Testis (tissue), 2 donors: ENCODE measurements at regions not wholly inside any gene's neighbourhood (a gene's known extent, or its start where the extent isn't known, plus 50 kb on each side); places are given as distances from the start of the nearest gene placed in this dataset.
A peak's percentile ranks its signal among the peaks of the same experiment; 100 is the strongest.
"Not testable (repeated sequence)": the region's sequence is repeated elsewhere in the genome, so short reads cannot be mapped to it uniquely, and the experiment has no call there.

Experiments
- DNase-seq: peaks from one replicate; pipeline ENCODE4 v3.0.0-alpha.2; 2019
- H3K27ac ChIP-seq, 2 donors: fragments of 200-600 bp; sonication (generic); one replicate each; pipeline ENCODE4 v1.5.1; 2019
- H3K27me3 ChIP-seq: fragments of 200-600 bp; sonication (generic); one replicate; pipeline ENCODE4 v1.5.1; 2019
- H3K36me3 ChIP-seq: fragments of 200-600 bp; sonication (generic); one replicate; pipeline ENCODE4 v1.5.1; 2017; ENCODE audit warnings: low read depth; ENCODE audit errors: missing control alignments
- H3K4me1 ChIP-seq: fragments of 200-600 bp; sonication (generic); one replicate; pipeline ENCODE4 v1.5.1; 2019
- H3K4me3 ChIP-seq, 2 donors: fragments of 200-600 bp; sonication (generic); one replicate each; pipeline ENCODE4 v1.5.1; 2017 to 2019
- H3K9me3 ChIP-seq: fragments of 200-600 bp; sonication (generic); one replicate; pipeline ENCODE4 v1.5.1; 2017
- POLR2A ChIP-seq: fragments of 450-650 bp; IDR thresholded peaks from one replicate; pipeline ENCODE4 v1.6.1; 2017; ENCODE audit warnings: antibody characterized with exemption, mild to moderate bottlenecking, moderate library complexity
- WGBS, 2 donors: methylation state at CpG; one replicate each; pipeline ENCODE4 v1.1.5; 2018; 5-methylcytosine and 5-hydroxymethylcytosine counted together
- intact Hi-C: fragments of 100-400 bp; cut with DNase I; formaldehyde crosslinking; loops from one replicate; pipeline ENCODE4 v1.15.1; 2023; ENCODE audit warnings: low total_unique reads
- TF ChIP-seq, protein P1 (sequence below), 3 experiments: fragments of 450-650 bp in 2 of 3; fragments of 200-600 bp in 1 of 3; sonication (generic) in 1 of 3; IDR thresholded peaks; one replicate each; pipeline ENCODE4 v1.5.1; 2016 to 2019; ENCODE audit warnings: antibody characterized with exemption in 3 of 3, mild to moderate bottlenecking in 2 of 3, moderate library complexity in 1 of 3

DNA sequence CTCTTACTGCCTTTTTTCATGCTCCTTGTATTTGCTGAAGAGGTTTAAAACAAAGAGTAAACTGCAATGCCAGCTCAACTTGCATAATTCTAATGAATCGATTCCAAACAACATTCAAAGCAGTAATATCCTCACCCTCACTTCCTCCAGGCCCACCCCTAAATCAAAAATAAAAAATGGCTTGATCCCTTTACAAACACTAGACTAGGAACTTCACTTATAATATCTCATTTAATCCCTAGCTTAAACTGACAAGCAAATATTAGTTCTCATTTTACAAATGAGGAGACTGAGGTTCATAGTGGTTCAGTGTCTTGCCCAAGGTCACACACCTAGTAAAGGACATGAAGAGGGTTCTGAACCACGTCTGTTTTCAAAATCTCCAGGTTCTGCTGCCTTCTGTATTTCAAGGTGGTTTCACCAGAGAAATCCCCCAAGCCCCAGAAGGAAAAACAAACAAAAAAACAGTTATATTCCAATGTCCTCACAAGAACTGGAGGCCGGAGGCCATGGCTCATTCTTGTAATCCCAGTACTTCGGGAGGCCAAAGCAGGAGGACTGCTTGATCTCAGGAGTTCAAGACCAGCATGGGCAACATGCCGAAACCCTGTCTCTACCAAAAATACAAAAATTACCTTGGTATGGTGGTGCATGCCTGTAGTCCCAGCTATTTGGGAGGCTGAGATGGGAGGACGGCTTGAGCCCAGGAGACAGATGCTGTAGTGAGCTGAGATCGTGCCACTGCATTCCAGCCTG lies 80.3 kb upstream of the GRIN2A start:
- H3K9me3 ChIP-seq: no peaks in the 10 kb centered on the region
- TF ChIP-seq, protein P1, sequence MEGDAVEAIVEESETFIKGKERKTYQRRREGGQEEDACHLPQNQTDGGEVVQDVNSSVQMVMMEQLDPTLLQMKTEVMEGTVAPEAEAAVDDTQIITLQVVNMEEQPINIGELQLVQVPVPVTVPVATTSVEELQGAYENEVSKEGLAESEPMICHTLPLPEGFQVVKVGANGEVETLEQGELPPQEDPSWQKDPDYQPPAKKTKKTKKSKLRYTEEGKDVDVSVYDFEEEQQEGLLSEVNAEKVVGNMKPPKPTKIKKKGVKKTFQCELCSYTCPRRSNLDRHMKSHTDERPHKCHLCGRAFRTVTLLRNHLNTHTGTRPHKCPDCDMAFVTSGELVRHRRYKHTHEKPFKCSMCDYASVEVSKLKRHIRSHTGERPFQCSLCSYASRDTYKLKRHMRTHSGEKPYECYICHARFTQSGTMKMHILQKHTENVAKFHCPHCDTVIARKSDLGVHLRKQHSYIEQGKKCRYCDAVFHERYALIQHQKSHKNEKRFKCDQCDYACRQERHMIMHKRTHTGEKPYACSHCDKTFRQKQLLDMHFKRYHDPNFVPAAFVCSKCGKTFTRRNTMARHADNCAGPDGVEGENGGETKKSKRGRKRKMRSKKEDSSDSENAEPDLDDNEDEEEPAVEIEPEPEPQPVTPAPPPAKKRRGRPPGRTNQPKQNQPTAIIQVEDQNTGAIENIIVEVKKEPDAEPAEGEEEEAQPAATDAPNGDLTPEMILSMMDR (IDR thresholded peaks at IDR 0.05): no peak
- no peak for TF ChIP-seq POLR2A
- H3K4me3 ChIP-seq: no peak overlapping the region
- H3K4me1 ChIP-seq: peaks cover 8% of the 10 kb centered on the region
- no peaks in the 10 kb centered on the region for H3K27me3 ChIP-seq
- H3K27ac ChIP-seq: peak overlapping the region; percentile 26 to 36
- no peaks in the 10 kb centered on the region for H3K36me3 ChIP-seq
- intact Hi-C loops: no loop called here
- no peak for DNase-seq
- WGBS, 2 donors: 81 to 83% methylated on average over 7 of the region's 7 CpGs

DNA sequence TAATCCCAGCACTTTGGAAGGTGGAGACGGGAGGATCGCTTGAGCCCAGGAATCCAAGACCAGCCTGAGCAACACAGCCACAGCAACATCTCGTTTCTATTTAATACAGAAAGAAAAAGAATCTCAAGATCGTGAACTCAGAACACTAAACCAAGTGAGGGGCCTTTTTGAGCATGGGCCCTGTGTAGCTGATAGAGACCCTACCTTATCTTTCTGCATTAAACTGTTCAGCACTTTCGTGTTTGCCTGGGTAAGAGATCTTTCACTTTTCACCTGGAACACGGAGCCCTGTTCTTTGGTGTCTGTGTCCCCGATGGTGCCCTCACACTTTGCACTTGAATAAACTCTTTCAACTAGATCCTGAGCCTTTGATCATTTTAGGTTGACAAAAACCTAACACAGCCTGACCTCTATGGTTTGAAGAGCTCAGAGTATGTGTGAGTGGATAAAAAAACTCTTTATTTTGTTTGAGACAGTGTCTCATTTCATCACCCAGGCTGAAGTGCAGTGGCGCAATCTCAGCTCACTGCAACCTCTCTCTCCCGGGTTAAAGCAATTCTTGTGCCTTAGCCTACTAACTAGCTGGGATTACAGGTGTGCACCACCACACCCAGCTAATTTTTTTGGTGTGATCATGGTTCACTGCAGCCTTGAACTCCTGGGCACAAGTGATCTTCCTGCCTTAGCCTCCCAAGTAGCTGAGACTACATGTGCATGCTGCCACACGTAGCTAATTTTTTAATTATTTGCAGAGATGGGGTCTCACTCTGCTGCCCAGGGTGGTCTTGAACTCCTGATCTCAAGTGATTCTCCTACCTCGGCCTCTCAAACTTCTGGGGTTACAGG lies 83.8 kb upstream of the GRIN2A start:
- intact Hi-C loops: no loop called here
- 79 to 82% methylated on average over 11 of the region's 11 CpGs for WGBS, 2 donors
- no peak overlapping the region for H3K27ac ChIP-seq

DNA sequence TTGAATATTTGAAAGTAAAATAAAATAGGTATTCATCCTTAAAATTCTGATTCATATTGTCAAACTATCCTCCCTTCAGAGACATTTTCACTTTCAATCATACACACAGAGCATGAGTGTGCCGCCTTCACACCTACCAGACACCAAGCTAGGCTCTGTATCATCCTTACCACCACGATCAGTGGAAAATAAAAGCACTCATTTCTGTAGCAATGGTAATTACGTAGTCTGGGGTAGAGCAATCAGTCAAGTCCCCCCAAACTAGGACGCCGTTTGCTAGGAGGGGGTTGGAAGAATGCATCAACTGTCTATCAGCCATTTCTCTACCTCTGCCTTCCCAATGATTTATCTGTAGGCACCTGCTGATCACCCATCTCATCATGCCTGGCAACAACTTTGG lies 84.6 kb upstream of the GRIN2A start:
- H3K36me3 ChIP-seq: no peaks in the 10 kb centered on the region
- H3K9me3 ChIP-seq: no peaks in the 10 kb centered on the region
- peaks cover 4% of the 10 kb centered on the region for H3K4me1 ChIP-seq
- no peak overlapping the region for H3K27ac ChIP-seq
- DNase-seq: no peak
- no peak overlapping the region for H3K4me3 ChIP-seq
- H3K27me3 ChIP-seq: no peaks in the 10 kb centered on the region
- WGBS, 2 donors: 79 to 86% methylated on average over 5 of the region's 5 CpGs
- intact Hi-C loops: no loop called here
- no peak for TF ChIP-seq POLR2A
- TF ChIP-seq, protein P1 (IDR thresholded peaks at IDR 0.05): no peak

More for the DNA sequence above, 83.8 kb upstream of the GRIN2A start:
- Histone ChIP-seq H3K4me3 (no peak overlapping the region), H3K4me1 (peaks cover 4% of the 10 kb centered on the region), H3K9me3 (no peaks in the 10 kb centered on the region), H3K36me3 (no peaks in the 10 kb centered on the region), H3K27me3 (no peaks in the 10 kb centered on the region)
- no peak for DNase-seq
- no peak for TF ChIP-seq POLR2A
- TF ChIP-seq, protein P1 (IDR thresholded peaks at IDR 0.05): no peak

DNA sequence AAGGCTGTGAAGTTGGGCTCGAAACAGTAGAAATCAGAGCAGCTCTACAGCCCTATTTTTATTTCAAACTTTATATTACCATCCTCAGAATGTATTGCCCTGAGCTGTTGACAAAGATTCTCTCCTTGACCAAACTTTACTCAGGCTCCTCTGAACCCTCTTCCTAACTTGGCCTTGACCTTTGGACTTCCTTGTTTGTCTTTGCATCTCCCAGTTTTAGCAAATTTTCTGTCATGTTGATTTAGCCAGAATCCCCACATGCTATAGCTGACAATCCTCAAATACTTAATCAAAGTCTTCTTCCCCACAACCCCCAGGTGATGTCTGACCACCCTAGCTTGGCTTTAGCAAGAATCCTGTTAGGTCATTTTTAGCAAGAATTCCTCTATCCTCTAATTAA lies 87.4 kb upstream of the GRIN2A start:
- no peak for DNase-seq
- Histone ChIP-seq H3K27me3 (no peaks in the 10 kb centered on the region), H3K4me1 (no peaks in the 10 kb centered on the region), H3K4me3 (no peak overlapping the region), H3K9me3 (no peaks in the 10 kb centered on the region), H3K36me3 (no peaks in the 10 kb centered on the region), H3K27ac (no peak overlapping the region)
- 100% methylated on average over 1 of the region's 1 CpG for WGBS, 2 donors
- intact Hi-C loops: no loop called here
- TF ChIP-seq, protein P1 (IDR thresholded peaks at IDR 0.05): no peak
- TF ChIP-seq POLR2A: no peak

DNA sequence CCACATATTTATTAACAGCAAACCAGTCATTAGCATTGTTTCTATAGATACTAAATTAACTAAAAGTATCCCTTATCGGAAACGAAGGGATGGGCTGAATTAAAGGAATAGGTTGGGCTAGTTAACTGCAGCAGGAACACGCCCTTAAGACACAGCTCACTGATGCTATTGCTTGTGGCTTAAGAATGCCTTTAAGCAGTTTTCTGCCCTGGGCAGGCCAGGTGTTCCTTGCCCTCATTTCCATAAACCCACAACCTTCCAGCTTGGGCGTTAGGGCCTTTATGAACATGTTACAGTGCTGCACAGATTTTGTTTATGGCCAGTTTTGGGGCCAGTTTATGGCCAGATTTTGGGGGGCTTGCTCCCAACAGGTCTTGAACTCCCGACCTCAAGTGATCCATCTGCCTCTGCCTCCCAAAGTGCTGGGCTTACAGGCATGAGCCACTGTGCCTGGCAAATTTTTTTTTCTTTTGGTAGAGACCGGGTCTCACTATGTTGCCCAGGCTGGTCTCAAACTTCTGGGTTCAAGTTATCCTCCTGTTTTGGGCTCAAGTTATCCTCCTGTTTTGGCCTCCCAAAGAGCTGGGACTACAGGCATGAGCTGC lies 90.1 kb upstream of the GRIN2A start:
- intact Hi-C loops, H3K36me3 ChIP-seq, DNase-seq, H3K27me3 ChIP-seq, H3K4me1 ChIP-seq, H3K9me3 ChIP-seq, H3K4me3 ChIP-seq, H3K27ac ChIP-seq: not testable (repeated sequence)
- WGBS, 2 donors: 79 to 95% methylated on average over 6 of the region's 6 CpGs

DNA sequence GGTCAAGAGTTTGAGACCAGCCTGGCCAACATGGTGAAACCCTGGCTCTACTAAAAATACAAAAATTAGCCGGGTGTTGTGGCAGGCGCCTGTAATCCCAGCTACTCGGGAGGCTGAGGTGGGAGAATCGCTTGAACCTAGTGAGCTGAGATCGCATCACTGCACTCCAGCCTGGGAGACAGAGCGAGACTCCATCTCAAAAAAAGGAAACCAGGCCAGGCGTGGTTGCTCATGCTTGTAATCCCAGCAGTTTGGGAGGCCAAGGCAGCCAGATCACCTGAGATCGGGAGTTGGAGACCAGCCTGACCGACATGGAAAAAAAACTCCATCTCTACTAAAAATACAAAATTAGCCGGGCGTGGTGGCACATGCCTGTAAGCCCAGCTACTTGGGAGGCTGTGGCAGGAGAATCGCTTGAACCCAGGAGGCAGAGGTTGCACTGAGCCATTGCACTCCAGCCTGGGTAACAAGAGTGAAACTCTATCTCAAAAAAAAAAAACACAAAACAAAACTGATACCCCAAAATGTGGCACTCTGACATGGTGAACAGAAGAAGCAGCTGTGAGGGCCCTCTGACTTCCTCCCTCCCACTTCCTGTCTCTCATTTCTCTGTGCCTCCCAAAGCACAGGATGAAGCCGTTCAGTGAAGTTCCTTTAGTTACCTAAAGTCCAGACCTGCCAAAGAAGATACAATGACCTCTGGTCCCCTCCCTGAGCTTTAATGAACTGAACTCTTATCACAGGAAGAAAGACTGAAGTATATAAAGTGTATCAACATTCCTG lies 93.2 kb upstream of the GRIN2A start:
- H3K9me3 ChIP-seq, H3K27me3 ChIP-seq, H3K36me3 ChIP-seq, H3K4me3 ChIP-seq, intact Hi-C loops, H3K4me1 ChIP-seq, DNase-seq: not testable (repeated sequence)
- peak overlapping the region in 1 of 2 donors; percentile 30 for H3K27ac ChIP-seq
- WGBS, 2 donors: 90% methylated on average over 13 of the region's 13 CpGs
